Glutamatergic neuron (in vitro differentiated cells): ENCODE measurements at regions not wholly inside any gene's neighbourhood (a gene's known extent, or its start where the extent isn't known, plus 50 kb on each side); places are given as distances from the start of the nearest gene placed in this dataset.

Experiments used
- DNase-seq: peaks from one replicate; pipeline ENCODE4 v3.0.0; 2022
- H3K27ac Mint-ChIP-seq: one replicate; pipeline ENCODE4 v1.8.0; 2020; ENCODE audit warnings: mild to moderate bottlenecking, mixed read lengths, inconsistent platforms; ENCODE audit not compliant: unreplicated experiment
- H3K27me3 Mint-ChIP-seq: one replicate; pipeline ENCODE4 v1.8.0; 2020; ENCODE audit warnings: mild to moderate bottlenecking, moderate library complexity, mixed read lengths, inconsistent platforms; ENCODE audit not compliant: unreplicated experiment
- H3K36me3 Mint-ChIP-seq: one replicate; pipeline ENCODE4 v1.8.0; 2020; ENCODE audit warnings: mild to moderate bottlenecking, mixed read lengths, inconsistent platforms; ENCODE audit not compliant: unreplicated experiment
- H3K4me1 Mint-ChIP-seq: one replicate; pipeline ENCODE4 v1.8.0; 2020; ENCODE audit warnings: mild to moderate bottlenecking, low read depth, mixed read lengths, inconsistent platforms; ENCODE audit not compliant: unreplicated experiment
- H3K4me3 Mint-ChIP-seq: one replicate; pipeline ENCODE4 v1.8.0; 2020; ENCODE audit warnings: mild to moderate bottlenecking, mixed read lengths, inconsistent platforms; ENCODE audit not compliant: unreplicated experiment
- H3K9me3 Mint-ChIP-seq: one replicate; pipeline ENCODE4 v1.8.0; 2020; ENCODE audit warnings: mild to moderate bottlenecking, moderate library complexity, mixed read lengths, inconsistent platforms; ENCODE audit not compliant: unreplicated experiment
- TF ChIP-seq, protein P1 (sequence below): fragments of 200-600 bp; sonication (generic); IDR thresholded peaks from one replicate; pipeline ENCODE4 v1.5.0; 2021; ENCODE audit not compliant: partially characterized antibody, unreplicated experiment

DNA sequence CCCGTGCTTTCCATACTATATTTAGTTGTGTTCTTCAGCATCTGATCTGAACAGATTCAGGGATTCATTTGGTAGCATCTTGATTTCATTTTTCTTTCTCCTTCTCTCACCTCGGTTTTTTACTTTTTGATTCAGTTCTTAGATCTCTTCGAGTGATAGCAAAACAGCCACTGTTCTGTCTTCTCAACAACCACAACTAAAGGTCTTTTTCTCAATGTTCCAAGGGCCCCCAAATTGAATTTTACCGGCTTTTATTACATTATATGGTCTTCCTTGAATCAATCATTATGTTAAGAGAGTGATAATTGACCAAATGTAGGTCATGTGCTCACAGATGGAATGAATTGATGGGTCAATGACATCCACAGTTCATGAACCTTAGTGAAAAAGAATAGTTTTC lies 164.5 kb upstream of the LMNTD1 start:
- Mint-ChIP-seq H3K27ac (no peak overlapping the region), H3K9me3 (peaks cover 1% of the 10 kb centered on the region), H3K4me1 (no peaks in the 10 kb centered on the region), H3K4me3 (no peak overlapping the region), H3K27me3 (no peaks in the 10 kb centered on the region), H3K36me3 (no peaks in the 10 kb centered on the region)
- DNase-seq, result no peak
- TF ChIP-seq, protein P1, sequence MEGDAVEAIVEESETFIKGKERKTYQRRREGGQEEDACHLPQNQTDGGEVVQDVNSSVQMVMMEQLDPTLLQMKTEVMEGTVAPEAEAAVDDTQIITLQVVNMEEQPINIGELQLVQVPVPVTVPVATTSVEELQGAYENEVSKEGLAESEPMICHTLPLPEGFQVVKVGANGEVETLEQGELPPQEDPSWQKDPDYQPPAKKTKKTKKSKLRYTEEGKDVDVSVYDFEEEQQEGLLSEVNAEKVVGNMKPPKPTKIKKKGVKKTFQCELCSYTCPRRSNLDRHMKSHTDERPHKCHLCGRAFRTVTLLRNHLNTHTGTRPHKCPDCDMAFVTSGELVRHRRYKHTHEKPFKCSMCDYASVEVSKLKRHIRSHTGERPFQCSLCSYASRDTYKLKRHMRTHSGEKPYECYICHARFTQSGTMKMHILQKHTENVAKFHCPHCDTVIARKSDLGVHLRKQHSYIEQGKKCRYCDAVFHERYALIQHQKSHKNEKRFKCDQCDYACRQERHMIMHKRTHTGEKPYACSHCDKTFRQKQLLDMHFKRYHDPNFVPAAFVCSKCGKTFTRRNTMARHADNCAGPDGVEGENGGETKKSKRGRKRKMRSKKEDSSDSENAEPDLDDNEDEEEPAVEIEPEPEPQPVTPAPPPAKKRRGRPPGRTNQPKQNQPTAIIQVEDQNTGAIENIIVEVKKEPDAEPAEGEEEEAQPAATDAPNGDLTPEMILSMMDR, result no peak

DNA sequence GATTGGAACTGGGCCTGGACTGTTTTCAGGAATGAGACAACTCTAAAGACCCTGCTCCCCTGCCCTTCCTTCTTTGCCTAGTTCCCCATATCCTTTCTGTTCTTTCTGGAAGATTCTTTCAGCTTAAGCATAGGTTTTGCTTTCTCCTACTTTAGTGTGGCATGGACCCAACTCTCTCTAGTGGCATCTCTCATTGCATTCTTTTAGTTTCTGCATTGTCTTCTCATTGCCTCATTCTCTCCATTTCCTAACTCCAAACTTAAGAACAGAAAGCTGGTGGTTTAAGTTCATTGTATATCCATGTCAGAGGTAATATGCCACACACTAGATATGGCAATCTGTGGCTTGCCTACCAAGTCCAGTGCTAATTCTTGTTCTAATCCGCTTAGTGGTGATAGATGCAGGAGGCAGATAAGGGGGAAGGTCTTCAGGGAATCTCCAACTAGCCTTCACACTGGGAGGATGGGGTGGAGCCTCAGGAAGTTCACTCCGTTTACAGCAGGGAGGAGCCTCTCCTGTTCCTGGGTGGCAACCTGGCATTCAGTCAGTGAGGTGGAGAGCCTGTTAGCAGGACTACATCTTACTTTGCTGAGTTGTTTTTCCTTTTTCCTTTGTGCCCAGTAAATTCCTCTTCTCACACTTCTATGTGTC lies 165.1 kb upstream of the LMNTD1 start:
- Mint-ChIP-seq H3K36me3 (no peaks in the 10 kb centered on the region), H3K27me3 (no peaks in the 10 kb centered on the region), H3K4me1 (no peaks in the 10 kb centered on the region), H3K9me3 (peaks cover 1% of the 10 kb centered on the region), H3K4me3 (no peak overlapping the region), H3K27ac (no peak overlapping the region)
- no peak for DNase-seq
- TF ChIP-seq, protein P1, result no peak

GRCh38 chr12:25719505-25719904 lies 166.4 kb upstream of the LMNTD1 start:
- Mint-ChIP-seq H3K36me3 (no peaks in the 10 kb centered on the region), H3K9me3 (peaks cover 1% of the 10 kb centered on the region), H3K4me1 (no peaks in the 10 kb centered on the region), H3K27ac (no peak overlapping the region), H3K4me3 (no peak overlapping the region), H3K27me3 (no peaks in the 10 kb centered on the region)
- TF ChIP-seq, protein P1, result no peak
- DNase-seq, result no peak

DNA sequence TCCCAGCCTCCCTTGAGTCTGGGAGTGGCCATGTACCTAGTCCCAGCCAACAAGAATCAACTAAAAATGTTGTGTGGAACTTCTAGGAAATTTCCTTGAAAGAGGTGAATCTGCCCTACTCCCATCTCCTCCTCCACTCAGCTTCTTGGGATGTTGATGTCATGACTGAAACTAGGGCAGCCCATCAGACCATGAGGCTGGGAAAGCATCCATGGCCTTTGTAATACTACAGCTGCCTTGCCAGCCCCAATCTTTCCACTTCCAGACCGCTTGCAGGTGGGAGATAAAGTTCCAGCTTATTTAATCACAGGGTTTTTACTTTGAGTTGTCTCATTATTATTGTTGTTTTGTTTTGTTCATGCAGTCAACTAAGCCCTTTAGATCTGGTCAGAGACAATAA lies 170.3 kb upstream of the LMNTD1 start:
- H3K27ac Mint-ChIP-seq, result no peak overlapping the region

GRCh38 chr12:25723921-25724491 lies 170.9 kb upstream of the LMNTD1 start:
- no peak overlapping the region for H3K4me3 Mint-ChIP-seq
- H3K27ac Mint-ChIP-seq, result no peak overlapping the region
- DNase-seq, result no peak
- no peaks in the 10 kb centered on the region for H3K36me3 Mint-ChIP-seq
- H3K9me3 Mint-ChIP-seq, result no peaks in the 10 kb centered on the region
- no peaks in the 10 kb centered on the region for H3K27me3 Mint-ChIP-seq
- TF ChIP-seq, protein P1, result no peak
- H3K4me1 Mint-ChIP-seq, result no peaks in the 10 kb centered on the region

More for the DNA sequence above, 170.3 kb upstream of the LMNTD1 start:
- DNase-seq, result no peak
- H3K36me3 Mint-ChIP-seq, result no peaks in the 10 kb centered on the region
- no peaks in the 10 kb centered on the region for H3K4me1 Mint-ChIP-seq
- TF ChIP-seq, protein P1, result no peak
- no peaks in the 10 kb centered on the region for H3K27me3 Mint-ChIP-seq
- no peak overlapping the region for H3K4me3 Mint-ChIP-seq
- H3K9me3 Mint-ChIP-seq, result no peaks in the 10 kb centered on the region
